Nucleus accumbens (tissue), 56 donors: ENCODE measurements at regions not wholly inside any gene's neighbourhood (a gene's known extent, or its start where the extent isn't known, plus 50 kb on each side); places are given as distances from the start of the nearest gene placed in this dataset.
A peak's percentile ranks its signal among the peaks of the same experiment; 100 is the strongest.
"Not testable (repeated sequence)": the region's sequence is repeated elsewhere in the genome, so short reads cannot be mapped to it uniquely, and the experiment has no call there.

Experiments
- DNase-seq, 56 donors: peaks; one replicate each; lab custom pipeline; 2025; lab: John Stamatoyannopoulos, UW

DNA sequence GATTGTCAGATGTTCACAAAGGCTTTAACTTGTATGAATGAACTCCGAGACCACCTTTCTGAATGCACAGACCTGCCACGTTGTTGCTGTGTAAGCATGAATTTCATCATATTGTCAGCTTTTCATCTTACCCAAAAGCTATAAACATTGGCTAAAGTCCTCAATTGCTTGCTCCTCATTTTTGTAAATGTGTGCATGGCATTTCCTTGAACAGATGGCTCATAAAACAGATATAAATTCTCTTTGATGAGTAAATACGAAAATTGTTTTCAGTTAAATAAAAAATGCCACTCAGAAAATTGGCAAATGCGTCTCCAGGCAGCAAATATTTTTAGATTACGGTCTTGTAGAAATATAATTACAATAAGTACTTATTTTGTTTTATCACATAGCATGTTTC is 226.0 kb upstream of the NDN start:
- DNase-seq: no peak

DNA sequence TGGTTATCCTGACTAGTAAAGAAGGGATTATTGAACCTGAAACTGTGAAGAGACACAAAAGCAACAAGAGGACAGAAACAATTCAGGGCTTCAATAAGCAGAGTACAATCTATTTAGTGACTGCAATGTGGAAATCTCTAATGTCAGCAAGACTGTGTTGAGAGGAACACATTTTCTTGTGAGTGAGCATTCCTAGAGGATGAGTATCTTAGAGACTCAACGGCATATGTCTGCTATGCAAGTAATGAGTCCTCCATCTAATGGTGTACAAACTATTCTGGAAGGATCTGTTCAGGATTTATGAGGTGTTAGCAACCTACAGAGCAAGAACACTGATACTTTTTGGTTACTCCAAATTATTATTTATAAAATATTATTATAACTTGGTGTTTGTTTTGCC is 226.5 kb upstream of the NDN start:
- no peak for DNase-seq

DNA sequence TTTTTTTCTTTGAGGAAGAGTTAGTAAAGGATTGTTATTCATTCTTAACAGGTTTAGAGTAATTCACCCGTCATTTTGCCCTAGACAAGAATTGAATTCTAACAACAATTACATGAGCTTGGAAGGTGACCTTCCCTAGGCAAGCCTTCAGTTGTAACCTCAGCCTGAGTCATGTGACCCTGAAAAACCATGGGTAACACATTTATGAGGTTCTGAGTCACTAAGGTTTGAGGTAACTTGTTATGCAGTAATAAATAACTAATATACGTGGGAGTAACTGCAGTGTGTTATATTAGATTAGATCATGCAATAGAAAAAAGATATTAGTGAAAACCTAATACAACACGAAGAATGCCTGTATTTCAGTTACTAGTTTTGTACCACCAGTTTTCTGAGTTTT is 237.6 kb upstream of the NDN start:
- DNase-seq: no peak

DNA sequence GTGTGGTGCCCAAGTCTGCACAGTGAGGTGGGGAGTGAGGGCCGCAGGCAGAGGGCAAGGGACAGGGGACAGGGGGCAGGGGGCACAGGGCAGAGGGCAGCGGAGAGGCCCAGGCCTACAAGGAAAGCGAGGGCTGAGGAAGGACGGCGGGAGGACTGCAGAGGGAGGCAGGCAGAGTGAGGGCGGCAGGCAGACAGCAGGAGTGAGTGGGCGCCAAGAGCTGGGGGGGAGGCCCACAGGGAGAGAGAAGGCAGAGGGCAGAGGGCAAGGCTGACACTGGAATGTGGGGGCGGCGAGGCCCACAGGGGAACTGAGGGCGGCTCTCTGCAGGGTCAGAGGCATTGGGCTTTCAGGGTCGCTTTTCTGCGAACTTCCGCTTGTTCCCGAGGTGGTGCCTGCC is 267.8 kb upstream of the NDN start:
- no peak for DNase-seq

DNA sequence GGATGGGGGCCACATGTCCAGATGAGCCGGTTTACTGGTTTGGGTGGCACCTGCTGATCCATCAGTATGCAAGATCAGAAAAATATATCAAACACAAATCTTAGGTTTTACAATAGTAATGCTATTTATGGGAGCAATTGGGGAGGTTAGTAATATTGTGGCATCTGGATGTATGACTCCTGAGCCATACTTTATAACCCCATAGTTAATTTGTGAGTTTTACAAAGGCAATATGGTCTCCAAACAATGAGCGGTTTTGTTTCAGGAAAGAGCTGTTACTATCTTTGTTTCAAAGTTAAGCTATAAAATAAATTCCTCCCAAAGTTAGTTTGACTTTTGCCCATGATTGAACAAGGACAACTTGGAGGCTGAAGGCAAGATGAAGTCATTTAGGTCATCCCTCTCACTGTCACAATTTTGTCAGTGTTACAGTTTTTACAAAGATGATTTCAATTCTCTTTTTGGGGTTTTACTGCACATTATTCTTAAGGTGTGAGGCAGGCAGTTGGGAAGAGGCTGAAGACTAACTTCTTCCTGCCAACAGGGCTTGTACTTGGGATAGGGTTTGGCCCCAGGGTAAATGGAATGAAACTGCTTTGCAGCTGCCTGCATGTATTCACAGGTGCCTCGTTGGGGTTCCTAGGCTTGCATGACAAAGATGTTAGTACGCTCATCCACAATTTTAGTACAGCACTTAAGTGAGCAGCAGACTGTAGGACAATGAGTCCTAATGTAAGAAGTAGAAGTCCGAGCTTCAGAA is 296.6 kb upstream of the NDN start:
- no peak for DNase-seq

DNA sequence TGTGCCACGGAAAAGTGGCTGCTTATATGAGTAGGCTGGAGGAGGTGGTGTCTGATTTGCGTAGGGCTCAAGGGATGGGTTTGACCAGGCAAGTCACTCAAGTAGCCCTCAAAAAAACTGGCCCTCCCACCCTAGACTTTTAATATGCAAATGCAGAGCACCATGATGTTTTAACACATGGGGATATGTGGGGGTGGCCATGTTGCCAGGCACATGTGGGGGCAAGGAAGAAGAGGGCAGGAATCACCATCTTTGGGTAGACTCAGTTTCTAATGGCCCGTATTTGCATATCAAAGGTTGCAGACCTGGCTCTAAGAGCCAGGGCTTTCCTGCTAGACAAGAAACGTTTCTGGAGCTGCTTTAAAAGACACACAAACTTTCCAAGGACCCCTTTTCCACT is 307.2 kb upstream of the NDN start:
- no peak for DNase-seq

DNA sequence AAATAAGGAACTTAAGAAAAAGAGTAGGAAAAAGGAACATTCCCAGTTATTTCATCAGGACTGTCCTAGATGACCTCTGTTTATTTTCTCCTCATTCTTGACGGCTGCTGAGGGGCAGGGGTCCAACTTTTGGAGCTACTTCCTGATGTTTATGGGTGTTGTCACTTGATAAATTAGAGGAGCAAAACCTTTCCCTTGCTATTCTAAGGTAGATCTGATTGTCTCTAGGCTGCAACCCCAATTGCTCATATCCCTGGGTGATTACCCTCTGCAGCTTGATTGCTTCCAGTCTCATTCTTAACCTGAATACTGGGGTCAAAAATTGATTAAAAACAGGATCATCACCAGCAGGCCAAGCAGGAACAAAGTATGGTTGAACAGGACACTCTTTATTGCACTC is 311.0 kb upstream of the NDN start:
- DNase-seq: no peak

DNA sequence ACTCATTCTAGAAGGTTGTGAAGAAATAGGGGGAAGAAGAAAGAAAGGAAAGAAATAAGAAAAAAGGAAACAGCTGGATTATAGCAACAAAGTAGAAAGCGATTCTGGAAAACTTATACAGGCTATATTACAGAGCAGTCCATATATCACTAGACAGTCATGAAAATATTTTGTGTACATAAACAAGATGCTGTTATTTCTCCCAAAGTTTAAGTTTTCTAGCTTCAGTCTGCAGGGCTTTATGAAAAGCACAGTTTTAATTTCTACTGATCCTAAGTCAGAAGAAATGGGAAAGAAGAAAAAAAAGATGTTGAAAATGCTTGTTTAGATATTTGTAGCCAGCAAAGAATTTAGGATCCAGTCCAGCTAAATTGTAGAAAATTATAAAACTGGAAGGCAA is 321.4 kb upstream of the NDN start:
- DNase-seq: no peak

DNA sequence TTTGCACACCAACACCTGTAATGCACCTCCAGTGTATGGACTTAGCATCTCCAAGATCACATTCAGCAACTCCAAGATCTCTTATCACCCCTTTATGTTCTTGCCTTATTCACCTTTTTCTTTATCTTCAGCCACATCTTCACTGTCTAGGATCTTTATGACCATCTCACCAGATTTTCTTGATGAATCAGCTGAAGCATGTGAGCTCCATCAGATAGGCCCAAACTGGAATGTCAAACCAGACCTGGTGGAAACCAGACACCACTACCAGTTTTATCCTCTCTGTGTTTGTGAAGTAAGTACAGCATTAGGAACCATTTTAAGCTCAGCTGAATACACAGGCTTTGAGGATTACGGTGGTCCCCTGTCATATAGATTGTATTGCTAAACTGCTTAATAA is 330.4 kb upstream of the NDN start:
- DNase-seq: no peak

DNA sequence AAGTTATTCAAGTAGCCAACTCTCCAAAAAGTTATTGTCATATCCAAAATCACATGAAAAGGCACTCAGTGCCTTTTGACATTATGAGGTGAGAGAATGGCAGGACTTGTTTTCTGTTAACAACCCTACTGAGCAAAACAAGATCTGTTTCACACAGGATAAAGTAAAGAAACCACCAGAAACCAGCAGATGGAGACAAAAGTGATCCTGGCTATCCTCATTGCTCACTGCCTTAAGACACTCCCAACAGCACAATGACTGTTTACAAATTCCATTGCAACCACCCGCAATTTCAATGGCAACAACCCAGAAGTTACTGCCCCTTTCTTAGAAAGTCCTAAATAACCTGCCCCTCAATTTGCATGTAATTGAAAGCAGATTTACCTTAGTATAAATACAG is 352.6 kb upstream of the NDN start:
- DNase-seq: no peak

DNA sequence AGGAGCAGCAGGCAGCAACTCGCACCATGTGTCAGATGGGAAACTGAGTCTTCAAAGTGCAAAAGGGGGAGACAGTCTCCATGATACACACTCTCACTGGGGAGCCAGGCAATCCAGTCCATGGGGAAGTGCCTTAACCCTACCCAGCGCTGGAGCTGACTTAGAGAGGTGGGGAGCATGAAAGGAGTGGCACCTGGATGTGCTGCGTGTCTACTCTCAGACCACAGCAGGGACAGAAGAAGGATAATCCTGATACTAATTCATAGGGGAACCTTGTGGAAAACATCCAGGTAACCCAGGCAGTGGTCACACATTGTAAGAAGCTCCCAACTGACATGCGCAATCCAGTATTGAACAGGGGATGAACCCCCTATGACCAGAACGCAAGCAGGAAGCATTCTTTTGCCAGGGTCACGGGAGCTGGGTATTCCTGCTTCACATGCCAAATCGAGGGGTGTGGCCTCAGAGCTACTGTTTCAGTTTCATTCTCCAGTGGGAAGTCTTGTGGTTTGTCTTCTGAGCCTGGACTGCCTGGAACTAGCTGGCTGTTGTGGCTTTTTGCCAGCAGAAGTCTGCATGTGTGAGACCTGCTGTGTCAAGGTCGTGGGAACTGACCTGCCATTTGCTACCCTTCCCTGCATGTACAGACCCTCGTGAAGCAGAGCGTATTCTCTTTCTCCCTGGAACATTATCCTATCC is 367.6 kb upstream of the NDN start:
- DNase-seq: no peak

DNA sequence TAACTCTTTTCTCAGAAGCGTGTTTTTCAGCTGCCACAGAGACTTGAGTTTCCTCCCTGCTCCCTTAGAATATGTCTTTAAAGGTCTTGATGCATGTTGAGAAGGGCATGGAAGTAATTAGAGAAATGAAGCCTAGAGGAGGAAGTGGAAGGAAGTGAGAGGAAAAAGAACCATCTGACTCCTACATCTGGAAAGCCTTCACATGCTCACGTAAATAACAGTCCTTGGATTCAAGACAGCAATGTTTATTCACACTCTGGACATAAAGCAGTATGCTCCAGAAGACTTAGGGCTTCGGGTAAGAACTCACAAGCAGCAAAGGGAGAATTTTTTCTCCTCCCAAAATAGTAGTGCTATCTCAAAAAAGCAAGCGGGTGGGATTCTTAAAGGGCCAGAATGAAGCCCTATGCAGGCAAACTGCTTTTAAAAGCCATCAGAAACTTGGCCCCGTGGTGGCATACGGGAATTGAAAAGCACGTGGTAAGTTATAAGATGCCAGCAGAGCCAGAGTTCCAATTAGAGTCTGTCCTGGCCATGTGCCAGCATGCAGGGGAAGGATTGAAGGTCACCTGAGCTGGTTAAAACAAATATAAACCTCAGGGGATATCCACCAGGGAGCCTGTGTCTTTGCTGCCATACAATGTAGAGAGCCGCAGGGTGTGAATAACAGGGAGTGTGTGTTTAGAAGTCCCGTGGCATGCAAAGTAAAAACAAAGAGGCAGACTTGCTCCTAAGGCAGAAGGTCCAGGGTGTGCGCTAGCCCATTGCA is 380.8 kb upstream of the NDN start:
- DNase-seq: no peak

DNA sequence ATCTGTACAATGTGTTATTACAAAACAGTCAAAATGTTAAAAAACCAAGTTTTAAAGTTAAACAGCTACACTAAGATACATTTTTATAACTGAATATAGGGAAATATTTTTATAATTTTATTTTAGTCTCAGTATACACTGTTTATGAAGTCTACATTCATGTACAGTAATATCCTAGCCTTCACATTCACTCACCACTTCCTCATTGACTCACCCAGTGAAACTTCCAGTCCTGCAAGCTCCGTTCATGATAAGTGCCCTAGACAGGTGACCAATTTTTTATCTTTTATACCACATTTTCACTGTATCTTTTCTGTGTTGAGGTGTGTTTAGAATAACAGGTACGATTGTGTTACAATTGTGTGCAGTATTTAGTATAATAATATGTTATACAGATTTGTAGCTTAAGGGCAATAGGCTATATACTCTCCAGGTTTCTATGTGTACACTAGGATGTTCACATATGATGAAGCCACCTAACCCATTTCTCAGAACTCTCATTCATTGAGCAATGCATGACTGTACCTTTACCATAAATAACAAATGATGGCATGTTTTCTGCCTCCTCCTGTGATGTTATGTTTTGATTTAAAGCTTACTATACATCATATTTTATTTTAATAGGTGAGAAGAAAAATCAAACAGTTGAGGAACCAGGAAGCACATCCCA is 388.4 kb upstream of the NDN start:
- no peak for DNase-seq

DNA sequence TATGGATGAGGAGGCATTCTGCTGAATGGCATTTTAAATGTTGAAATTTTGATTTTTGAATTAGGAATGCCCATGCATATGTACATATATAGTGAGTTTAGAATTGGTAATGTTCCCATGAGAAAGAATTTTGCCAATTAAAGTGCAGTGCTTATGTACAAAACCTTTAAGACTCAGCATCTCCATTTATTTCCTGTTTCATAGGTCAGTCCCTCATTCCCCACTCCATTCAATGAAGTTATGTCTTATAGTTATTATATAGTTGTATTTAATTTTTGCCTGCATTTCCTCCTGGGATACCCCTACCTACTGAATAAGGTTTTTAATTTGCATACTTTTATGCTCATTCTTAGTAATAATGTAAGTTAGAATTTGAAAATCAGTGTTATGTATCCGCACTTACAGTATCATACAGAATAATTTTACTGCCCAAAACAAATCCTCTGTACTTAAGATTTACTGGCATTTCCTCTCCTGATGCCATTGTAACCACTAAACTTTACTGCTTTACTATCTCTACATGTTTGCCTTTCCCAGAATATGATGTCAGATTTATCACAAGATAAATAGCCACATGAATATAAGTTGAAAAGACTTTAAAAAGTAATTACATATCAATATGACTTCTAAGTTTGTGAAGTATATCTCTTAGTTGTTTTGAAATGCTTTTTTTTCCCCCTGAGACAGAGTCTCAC is 389.1 kb upstream of the NDN start:
- DNase-seq: no peak

DNA sequence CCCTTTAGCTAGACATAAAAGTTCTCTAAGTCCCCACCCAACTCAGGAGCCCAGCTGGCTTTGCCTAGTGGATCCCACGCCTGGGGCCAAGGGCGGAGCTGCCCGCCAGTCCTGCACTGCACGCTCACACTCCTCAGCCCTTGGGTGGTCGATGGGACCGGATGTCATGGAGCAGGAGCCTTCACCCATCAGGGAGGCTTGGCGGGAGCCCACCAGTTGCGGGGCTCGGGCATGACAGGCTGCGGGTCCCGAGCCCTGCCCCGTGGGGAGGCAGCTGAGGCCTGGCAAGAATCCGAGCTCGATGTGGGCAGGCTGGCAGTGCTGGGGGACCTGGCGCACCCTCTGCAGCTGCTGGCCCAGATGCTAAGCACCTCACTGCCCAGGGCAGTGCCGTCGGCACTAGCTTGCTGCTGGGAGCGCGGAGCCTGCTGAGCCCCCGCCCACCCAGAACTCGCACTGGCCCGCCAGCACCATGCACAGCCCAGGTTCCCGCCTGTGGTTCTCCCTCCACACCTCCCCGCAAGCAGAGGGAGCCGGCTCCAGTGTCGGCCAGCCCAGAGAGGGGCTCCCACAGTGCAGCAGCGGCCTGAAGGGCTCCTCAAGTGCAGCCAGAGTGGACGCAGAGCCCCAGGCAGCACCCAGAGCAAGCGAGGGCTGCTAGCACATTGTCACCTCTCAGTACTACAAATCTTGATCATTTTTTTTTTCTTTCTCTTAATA is 391.4 kb upstream of the NDN start:
- no peak for DNase-seq

DNA sequence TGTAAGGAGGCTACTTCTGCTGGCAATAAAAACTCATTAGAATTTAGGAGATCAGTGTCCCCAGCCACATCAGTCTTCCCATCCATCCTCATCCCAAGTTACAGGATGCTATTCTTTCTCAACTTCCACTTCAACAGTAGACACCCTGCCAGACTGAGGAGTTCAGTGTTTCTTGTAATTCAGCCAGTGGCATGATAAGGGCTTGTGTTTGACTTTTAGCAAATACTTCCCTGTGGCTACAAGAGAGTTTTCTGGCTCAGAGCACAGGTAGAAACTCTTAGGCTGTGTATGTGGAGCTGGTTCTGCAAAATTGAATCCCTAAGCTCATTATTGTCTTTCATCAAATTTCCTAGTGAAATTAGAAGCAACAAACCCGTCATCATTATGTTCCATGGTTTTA is 401.8 kb upstream of the NDN start:
- not testable (repeated sequence) for DNase-seq

DNA sequence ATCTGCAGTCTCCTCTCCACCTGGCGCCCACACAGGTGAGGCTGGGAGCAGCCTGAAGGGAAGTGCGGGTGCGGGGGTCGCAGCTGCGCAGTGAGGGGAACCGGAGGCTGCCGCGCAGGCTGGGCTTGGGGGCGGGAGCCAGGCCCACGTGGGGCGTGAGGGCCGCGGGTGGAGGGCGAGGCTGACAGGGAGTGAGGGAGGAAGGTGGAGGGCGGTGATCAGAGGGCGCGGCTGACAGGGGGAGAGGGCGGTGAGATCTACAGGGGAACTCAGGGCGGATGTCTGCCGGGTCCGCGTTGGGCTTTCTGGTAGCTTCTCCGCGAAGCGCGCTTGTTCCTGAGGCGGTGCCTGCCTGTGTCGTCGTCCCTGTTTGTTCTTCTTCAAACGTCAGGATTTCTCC is 414.4 kb upstream of the NDN start:
- DNase-seq: peak in 12 of 56 donors; percentile 2 to 39 (median 18)

DNA sequence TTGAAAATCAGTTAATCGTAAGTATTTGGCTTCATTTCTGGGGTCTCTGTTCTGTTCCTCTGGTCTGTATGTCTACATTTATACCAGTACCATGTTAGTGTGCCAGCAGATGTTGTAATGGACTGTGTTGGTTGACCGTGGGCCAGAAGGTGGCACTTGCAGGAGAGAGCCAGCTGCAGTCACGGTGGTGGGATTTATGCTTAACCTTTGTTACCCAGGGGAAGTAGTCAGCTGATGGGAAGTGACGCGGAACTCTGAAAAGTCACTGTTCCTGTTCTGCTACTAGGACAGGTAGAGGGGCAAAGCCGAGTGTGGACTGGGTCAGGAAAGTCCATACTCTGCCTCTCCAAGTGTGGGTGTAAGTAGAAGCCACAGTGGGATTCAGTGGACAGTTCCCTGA is 420.4 kb upstream of the NDN start:
- DNase-seq: not testable (repeated sequence)

DNA sequence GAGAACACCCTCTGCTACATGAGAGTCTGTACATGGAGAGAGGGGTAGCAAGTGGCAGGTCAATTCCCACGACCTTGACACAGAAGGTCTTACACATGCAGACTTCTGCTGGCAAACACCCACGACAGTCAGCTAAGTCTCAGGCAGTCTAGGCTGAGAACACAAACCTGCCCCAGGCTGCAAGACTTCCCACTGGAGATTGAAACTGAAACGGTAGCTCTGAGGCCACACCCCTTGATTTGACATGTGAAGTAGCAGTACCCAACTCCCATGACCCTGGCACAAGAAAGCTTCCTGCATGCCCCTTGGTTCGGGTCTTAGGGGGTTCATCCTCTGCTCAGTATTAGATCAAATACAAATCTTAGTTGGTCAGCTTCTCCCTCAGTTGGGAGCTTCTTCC is 420.8 kb upstream of the NDN start:
- DNase-seq: not testable (repeated sequence)

DNA sequence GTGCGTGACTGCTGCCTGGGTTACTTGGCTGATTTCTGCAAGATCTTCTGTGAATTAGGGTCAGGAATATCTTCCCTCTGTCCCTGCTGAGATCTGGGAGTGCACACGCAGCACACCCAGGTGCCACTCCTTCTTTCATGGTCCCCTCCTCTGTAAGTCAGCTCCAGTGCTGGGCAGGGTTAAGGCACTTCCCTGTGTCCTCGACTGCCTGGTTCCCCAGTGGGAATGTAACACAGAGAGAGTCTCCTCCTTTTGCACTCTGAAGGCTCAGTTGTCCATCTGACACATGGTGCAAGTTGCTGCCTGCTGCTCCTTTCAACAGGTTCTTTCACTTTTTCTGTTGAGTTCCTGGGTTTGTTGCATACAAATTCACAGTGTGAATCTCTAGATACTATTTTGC is 421.2 kb upstream of the NDN start:
- not testable (repeated sequence) for DNase-seq
